DMS53 treated with DMSO at 0.1 percent for 48 hours (cell line): ENCODE measurements at regions not wholly inside any gene's neighbourhood (a gene's known extent, or its start where the extent isn't known, plus 50 kb on each side); places are given as distances from the start of the nearest gene placed in this dataset.
"Not testable (repeated sequence)": the region's sequence is repeated elsewhere in the genome, so short reads cannot be mapped to it uniquely, and the experiment has no call there.

ENCODE experiments used
- DNase-seq: peaks from one replicate; lab custom pipeline; 2025; ENCODE audit not compliant: unreplicated experiment; lab: John Stamatoyannopoulos, UW

DNA sequence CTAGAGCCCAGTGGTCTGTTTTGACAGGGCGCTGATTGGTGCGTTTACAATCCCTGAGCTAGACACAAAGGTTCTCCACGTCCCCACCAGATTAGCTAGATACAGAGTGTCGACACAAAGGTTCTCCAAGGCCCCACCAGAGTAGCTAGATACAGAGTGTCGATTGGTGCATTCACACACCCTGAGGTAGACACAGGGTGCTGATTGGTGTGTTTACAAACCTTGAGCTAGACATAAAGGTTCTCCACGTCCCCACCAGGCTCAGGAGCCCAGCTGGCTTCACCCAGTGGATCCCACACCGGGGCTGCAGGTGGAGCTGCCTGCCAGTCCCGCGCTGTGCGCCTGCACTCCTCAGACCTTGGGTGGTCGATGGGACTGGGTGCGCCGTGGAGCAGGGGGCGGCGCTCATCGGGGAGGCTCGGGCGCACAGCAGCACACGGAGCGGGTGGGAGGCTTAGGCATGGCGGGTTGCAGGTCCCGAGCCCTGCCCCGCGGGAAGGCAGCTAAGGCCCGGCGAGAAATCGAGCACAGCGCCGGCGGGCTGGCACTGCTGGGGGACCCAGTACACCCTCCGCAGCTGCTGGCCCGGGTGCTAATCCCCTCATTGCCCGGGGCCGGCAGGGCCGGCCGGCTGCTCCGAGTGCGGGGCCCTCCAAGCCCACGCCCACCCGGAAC lies 122.0 kb upstream of the ANKH start:
- not testable (repeated sequence) for DNase-seq

GRCh38 chr5:14992751-14993458 lies 121.3 kb upstream of the ANKH start:
- not testable (repeated sequence) for DNase-seq

- DNase-seq, result no peak
These were observed 116.6 kb upstream of the ANKH start for GRCh38 chr5:14988223-14988622.

DNA sequence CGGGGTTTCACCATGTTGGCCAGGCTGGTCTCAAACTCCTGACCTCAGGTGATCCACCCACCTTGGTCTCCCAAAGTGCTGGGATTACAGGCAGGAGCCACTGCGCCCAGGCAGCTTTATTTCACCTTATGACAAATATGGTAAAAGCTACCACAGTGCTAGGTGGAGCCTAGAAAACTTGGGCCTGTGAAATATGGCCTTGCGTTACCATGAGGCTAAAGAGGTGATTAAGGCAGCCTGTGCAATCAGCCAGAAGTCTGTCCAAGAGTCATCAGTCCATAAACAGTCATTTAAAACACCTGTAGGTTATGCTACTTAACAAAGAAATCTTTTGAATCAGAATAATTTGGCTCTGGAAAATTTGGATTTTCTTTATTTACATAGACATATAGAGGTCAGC lies 114.8 kb upstream of the ANKH start:
- DNase-seq, result no peak

- no peak for DNase-seq
These were observed 112.3 kb upstream of the ANKH start for GRCh38 chr5:14983666-14984441.

DNA sequence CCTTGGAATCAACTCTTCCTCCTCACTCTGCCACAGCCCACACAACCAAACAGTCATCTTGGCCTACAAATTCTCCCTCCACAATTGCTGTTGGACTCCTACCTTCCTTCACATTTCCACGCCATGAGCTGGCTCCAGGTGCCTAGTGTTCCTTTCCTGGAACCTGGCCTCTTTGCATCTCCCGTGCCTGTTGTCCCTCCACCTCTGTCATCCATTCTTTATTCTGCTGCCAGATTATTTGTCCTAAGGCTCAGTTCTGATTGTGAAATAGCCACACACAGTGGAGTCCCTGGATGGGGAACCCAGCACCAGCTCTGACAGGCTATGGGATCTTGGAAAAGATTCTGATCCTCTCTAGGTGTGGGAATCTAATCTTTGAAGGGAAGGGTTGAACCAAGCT lies 109.1 kb upstream of the ANKH start:
- DNase-seq, result no peak

GRCh38 chr5:14977058-14977685 lies 105.6 kb upstream of the ANKH start:
- DNase-seq, result no peak

DNA sequence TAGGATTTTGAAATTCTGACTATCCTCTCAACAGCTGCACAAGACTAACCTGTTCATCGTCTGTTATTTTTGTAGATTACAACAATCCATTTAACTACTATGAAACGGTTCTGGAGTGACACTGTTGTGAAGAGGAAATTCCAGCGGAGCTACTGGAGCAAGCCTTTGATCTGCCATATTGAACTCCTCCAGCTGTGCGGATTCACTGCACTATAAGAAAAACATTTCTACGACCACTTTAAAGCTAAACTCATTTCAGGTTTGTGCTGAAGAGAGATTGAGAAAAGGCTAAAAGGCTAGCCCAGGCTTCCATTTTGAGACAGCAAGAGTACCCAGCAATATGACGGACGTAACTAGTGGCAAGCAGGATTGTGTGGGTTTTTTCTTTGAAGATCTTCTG lies 104.9 kb upstream of the ANKH start:
- DNase-seq, result no peak

DNA sequence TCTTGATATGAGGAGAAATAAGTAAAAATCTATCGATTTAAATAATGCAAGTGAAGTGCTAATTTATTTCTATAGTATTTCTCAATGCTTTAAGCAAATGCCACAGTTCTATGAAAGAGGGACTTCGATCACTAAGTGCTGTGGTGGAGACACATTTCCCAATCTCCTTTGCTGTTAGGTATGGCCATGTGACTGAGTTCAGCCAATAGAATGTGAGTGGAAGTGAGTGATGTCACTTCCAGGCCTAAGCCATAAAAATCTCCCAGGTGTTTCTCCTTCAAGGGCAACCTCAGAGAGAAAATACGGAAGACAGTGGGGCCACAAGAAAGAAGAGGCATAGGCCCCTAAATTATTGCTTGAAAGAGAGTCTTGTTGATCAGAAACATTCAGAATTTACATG lies 100.3 kb upstream of the ANKH start:
- DNase-seq, result no peak

GRCh38 chr5:14968796-14969195 lies 97.2 kb upstream of the ANKH start:
- DNase-seq, result no peak

DNA sequence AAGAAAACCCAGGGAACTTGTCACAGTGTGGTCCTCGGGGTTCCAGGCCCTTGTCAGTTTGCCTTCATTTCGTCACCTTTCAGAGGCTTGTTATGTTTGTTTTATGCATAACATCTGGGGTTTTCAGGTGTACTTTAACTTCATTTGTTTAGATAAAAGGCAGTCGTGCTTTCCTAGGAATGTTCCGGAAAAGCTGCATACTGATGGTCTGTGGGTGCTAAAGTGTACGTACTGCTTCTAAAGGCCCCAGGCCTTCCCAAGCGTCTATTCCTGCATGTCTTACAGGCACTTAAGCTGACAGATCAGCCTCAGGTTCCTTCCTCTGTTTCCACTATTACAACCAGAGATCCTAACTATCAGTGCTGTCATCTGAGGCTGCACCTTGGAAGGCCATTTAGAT lies 95.6 kb upstream of the ANKH start:
- no peak for DNase-seq

DNA sequence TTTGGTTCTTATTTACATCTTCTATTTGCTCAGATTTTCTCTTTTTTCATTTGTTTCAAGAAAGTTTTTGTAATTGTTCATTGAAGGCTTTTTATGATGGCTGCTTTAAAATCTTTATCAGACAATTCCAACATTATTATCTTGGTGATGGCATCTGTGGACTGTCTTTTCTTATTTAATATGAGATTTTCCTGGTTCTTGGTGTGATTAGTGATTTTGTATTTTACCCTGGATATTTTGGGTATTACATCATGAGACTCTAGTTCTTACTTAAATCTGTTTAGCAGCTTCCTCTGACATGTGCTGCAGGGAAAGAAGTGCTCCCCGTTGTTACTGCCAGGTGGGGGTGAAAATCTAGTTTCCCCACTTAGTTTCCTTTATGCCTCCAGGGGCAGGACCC lies 94.2 kb upstream of the ANKH start:
- no peak for DNase-seq

GRCh38 chr5:14962604-14963003 lies 91.0 kb upstream of the ANKH start:
- no peak for DNase-seq

DNA sequence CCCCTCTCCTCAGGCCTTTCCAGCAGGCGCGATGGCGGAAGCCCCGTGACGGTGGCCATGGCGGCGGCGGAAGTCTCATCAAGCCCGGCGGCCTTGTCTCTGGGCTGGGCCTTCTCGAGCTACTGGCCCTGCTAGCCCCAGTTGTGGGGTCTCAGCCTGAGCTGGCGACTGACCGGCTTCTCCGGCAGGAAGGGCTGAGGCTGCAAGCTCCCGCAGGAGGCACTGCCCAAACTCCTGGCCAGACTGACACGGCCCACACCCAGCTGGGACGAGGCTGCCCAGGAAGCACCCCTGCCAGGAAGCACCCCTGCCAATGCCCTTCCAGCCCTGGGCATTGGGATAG lies 88.5 kb upstream of the ANKH start:
- no peak for DNase-seq

DNA sequence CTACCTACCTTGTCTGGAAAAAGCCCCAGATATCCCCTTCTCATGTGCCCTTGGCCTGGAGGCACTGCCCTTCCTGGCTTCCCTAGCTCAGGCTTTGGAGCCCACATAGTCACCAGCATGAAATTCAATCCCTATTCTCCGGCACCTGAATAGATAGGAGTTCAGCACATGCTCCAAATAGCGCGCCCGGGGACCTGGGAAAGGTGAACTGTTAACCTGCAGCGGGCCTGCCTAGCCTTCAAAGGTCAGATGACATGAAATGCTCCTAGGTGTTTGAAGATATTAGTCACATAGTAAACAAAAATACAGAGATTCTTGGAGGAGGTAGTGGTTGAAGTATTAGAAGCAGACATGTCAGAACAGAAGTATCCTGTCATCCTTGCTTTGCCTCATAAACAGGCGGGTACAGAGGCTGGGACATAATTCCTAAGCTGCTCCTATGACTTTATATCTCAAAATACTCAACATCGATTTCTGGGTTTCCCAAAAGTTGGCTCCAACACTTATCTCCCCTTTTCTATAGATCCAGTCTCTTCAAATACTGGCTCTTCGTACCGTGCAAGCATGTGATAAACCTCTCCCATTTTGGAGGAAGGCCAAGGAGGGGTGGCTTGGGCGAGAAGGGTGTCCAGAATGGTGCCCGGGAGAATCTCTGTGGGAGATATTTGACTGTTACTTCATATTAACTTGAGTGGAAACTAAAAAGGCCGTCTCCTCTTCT lies 88.0 kb upstream of the ANKH start:
- DNase-seq, result peak; percentile 87

DNA sequence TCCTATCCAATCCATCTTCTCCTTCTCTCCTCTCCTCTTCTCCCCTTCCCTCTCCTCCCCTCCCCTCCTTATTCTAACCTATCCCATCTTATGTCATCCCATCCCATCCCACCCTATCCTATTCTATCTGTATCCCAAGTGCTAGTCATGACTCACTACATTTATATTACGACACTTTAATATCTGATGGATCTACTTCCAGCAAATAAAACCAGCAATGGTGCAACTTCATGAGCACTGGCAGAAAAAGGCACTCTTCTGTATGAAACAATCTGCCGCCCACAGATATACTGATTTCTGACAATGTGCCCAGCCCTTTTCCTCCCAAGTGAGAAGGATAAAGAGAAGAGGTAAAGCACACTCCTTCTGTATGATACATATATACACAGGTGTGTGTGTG lies 86.6 kb upstream of the ANKH start:
- DNase-seq, result no peak

GRCh38 chr5:14956423-14957046 lies 85.0 kb upstream of the ANKH start:
- no peak for DNase-seq

DNA sequence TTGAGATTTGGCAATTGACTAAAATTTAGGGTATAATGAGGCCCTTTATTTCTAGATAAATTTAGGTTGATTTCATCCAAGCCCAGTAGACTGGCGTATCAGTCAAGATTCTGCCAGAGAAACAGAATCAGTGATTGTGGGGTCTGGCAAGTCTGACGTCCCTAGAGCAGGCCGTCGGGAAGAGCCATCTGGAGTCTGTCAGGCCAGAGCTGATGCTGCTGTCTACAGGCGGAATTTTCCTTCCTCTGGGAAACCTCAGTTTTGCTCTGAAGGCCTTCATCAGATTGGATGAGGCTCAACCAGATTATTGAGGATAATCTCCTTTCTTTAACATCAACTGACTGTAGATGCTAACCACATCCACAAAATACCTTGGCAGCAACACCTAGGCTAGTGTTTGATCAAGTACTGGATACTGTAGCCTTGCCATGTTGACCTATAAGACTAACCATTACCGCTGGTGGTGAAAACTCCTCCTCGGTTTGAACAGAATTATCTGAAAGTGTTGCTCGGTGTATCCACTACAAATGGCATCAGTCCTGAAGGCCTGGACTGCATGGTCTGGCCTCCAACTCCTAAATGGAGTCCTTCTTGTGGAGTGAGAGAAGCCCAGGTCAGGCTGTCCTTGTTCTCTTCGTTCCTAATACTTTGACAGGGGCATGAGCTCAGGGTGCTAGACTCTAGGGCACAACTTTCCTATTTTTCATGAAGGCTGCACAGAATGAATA lies 83.2 kb upstream of the ANKH start:
- no peak for DNase-seq

GRCh38 chr5:14954216-14954615 lies 82.6 kb upstream of the ANKH start:
- DNase-seq, result no peak

DNA sequence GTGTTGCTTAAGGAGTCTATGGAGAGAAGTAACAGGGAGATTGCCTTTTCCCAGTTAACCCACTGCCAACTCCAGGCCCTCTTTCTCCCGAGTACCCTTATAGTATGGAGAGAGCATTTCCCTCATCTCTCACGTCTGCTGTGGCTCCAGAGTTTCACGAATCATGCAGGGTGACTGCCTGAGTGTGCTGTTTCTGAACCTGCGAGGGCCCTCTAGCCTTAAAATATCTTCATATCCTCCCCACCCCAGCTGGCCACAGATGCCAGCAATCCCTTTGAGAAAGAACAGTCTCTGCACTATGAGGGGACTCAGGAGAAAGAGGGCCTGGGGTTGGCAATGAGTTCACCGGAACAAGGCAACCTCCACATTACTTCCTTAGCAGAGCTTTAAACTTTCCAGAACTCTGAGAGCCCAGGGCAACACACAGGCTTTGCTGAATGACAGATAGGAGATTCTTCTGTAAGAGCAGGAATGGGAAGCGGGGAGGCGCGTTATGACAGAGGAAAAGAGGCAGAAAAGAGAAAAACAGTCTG lies 81.6 kb upstream of the ANKH start:
- no peak for DNase-seq
